MM.1S (cell line): ENCODE measurements at regions not wholly inside any gene's neighbourhood (a gene's known extent, or its start where the extent isn't known, plus 50 kb on each side); places are given as distances from the start of the nearest gene placed in this dataset.

Experiments used
- DNase-seq: peaks from one replicate; pipeline ENCODE4 v3.0.0-alpha.2; 2015
- H2AFZ ChIP-seq: fragments of 300-600 bp; sonication (generic); 2 replicates; pipeline ENCODE4 v1.6.0; 2016; ENCODE audit warnings: antibody characterized with exemption, low read length
- H3F3A ChIP-seq: fragments of 300-600 bp; sonication (generic); 2 replicates; pipeline ENCODE4 v1.6.1; 2016; ENCODE audit warnings: mild to moderate bottlenecking, antibody characterized with exemption, low read length, moderate library complexity, mixed read lengths; ENCODE audit not compliant: insufficient read depth
- H3K27ac ChIP-seq: fragments of 300-600 bp; sonication (generic); 2 replicates; pipeline ENCODE4 v1.5.1; 2016; ENCODE audit warnings: mild to moderate bottlenecking, low read length
- H3K27me3 ChIP-seq: fragments of 300-600 bp; sonication (generic); replicated peaks from 2 replicates; pipeline ENCODE4 v1.6.0; 2016; ENCODE audit warnings: low read length; ENCODE audit not compliant: insufficient read depth
- H3K36me3 ChIP-seq: fragments of 300-600 bp; sonication (generic); replicated peaks from 2 replicates; pipeline ENCODE4 v1.6.1; 2016; ENCODE audit warnings: mild to moderate bottlenecking, low read length, mixed read lengths; ENCODE audit not compliant: insufficient read depth
- H3K4me1 ChIP-seq: fragments of 300-600 bp; sonication (generic); 2 replicates; pipeline ENCODE4 v1.6.1; 2016; ENCODE audit warnings: low read length, mixed read lengths
- H3K4me2 ChIP-seq: fragments of 300-600 bp; sonication (generic); 2 replicates; pipeline ENCODE4 v1.6.0; 2016; ENCODE audit warnings: low read depth, low read length
- H3K4me3 ChIP-seq: fragments of 300-600 bp; sonication (generic); 2 replicates; pipeline ENCODE4 v1.5.1; 2016; ENCODE audit warnings: low read length, mixed read lengths
- H3K79me2 ChIP-seq: fragments of 300-600 bp; sonication (generic); 2 replicates; pipeline ENCODE4 v1.6.1; 2016; ENCODE audit warnings: mixed run types, low read length, mixed read lengths
- H3K9ac ChIP-seq: fragments of 300-600 bp; sonication (generic); 2 replicates; pipeline ENCODE4 v1.6.1; 2016; ENCODE audit warnings: low read length, mixed read lengths
- H3K9me2 ChIP-seq: fragments of 300-600 bp; sonication (generic); replicated peaks from 2 replicates; pipeline ENCODE4 v1.6.1; 2016; ENCODE audit warnings: mild to moderate bottlenecking, low read length, mixed read lengths; ENCODE audit not compliant: insufficient read depth
- H3K9me3 ChIP-seq: fragments of 300-600 bp; sonication (generic); replicated peaks from 2 replicates; pipeline ENCODE4 v1.6.1; 2016; ENCODE audit warnings: mild to moderate bottlenecking, low read length, mixed read lengths; ENCODE audit not compliant: insufficient read depth
- H4K20me1 ChIP-seq: fragments of 300-600 bp; sonication (generic); 2 replicates; pipeline ENCODE4 v1.6.1; 2016; ENCODE audit warnings: mild to moderate bottlenecking, low read length, moderate library complexity, mixed read lengths; ENCODE audit not compliant: insufficient read depth
- CTCF ChIP-seq: fragments of 300-600 bp; sonication (generic); IDR thresholded peaks from 2 replicates; pipeline ENCODE4 v1.5.1; 2016; ENCODE audit warnings: antibody characterized with exemption, low read length, mixed read lengths
- EZH2 ChIP-seq: fragments of 300-600 bp; sonication (generic); optimal IDR thresholded peaks from 2 replicates; pipeline ENCODE3; 2017; ENCODE audit warnings: low read depth, mild to moderate bottlenecking, antibody characterized with exemption, low read length, mixed read lengths
- EZH2phosphoT487 ChIP-seq: fragments of 300-600 bp; sonication (generic); IDR thresholded peaks from 2 replicates; pipeline ENCODE4 v1.6.1; 2018; ENCODE audit warnings: antibody characterized with exemption, low read length

- no peaks in the 10 kb centered on the region for H3K9me3 ChIP-seq
- no peaks in the 10 kb centered on the region for H3K9me2 ChIP-seq
- no peak for DNase-seq
- no peak overlapping the region for H2AFZ ChIP-seq
- no peaks in the 10 kb centered on the region for H3K79me2 ChIP-seq
- no peak overlapping the region for H3K27ac ChIP-seq
- no peaks in the 10 kb centered on the region for H3F3A ChIP-seq
- TF ChIP-seq EZH2 (no peak), EZH2phosphoT487 (no peak), CTCF (no peak)
- H3K9ac ChIP-seq, result no peak overlapping the region
- H3K4me2 ChIP-seq, result no peak overlapping the region
- no peaks in the 10 kb centered on the region for H3K36me3 ChIP-seq
- no peaks in the 10 kb centered on the region for H4K20me1 ChIP-seq
- no peaks in the 10 kb centered on the region for H3K27me3 ChIP-seq
- no peaks in the 10 kb centered on the region for H3K4me1 ChIP-seq
- no peak overlapping the region for H3K4me3 ChIP-seq
Observed at GRCh38 chr6:166802401-166802800, 153.9 kb downstream of the RNASET2 start.

GRCh38 chr6:166800137-166800536, 156.2 kb downstream of the RNASET2 start:
- H3K4me2 ChIP-seq, result no peak overlapping the region
- no peak overlapping the region for H2AFZ ChIP-seq
- no peak overlapping the region for H3K4me3 ChIP-seq
- no peaks in the 10 kb centered on the region for H3K4me1 ChIP-seq
- H3K27me3 ChIP-seq, result no peaks in the 10 kb centered on the region
- no peaks in the 10 kb centered on the region for H3K79me2 ChIP-seq
- H3K36me3 ChIP-seq, result no peaks in the 10 kb centered on the region
- no peak for DNase-seq
- TF ChIP-seq EZH2 (no peak), CTCF (no peak), EZH2phosphoT487 (no peak)
- H3F3A ChIP-seq, result no peaks in the 10 kb centered on the region
- H3K27ac ChIP-seq, result no peak overlapping the region
- no peak overlapping the region for H3K9ac ChIP-seq
- H4K20me1 ChIP-seq, result no peaks in the 10 kb centered on the region
- H3K9me3 ChIP-seq, result no peaks in the 10 kb centered on the region
- no peaks in the 10 kb centered on the region for H3K9me2 ChIP-seq

DNA sequence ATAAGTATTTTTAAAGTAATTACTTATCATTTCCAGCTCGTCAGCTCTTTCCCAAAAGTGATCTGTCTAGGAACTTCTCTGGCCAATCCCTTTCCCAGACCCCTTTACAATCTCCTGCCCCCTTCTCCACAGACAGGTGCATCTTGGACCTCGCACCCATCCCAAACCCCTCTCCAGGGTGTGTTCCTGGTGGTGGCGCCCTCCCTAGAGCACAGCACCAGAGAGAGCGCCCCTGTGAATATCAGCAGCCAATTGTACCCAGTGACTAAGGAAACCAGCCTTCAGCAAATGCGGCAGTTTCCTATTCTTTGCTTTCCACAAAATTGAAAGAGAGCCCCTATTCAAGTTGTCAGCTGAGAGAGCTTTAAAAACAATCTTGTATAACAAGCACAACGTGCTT, 157.7 kb downstream of the RNASET2 start:
- no peak overlapping the region for H2AFZ ChIP-seq
- TF ChIP-seq EZH2 (no peak), CTCF (no peak), EZH2phosphoT487 (no peak)
- no peaks in the 10 kb centered on the region for H3K36me3 ChIP-seq
- no peaks in the 10 kb centered on the region for H3K9me3 ChIP-seq
- no peaks in the 10 kb centered on the region for H3K9me2 ChIP-seq
- H3K4me3 ChIP-seq, result no peak overlapping the region
- H3K27ac ChIP-seq, result no peak overlapping the region
- no peaks in the 10 kb centered on the region for H3K4me1 ChIP-seq
- no peak for DNase-seq
- H3K79me2 ChIP-seq, result no peaks in the 10 kb centered on the region
- no peaks in the 10 kb centered on the region for H3K27me3 ChIP-seq
- H4K20me1 ChIP-seq, result no peaks in the 10 kb centered on the region
- H3K9ac ChIP-seq, result no peak overlapping the region
- H3K4me2 ChIP-seq, result no peak overlapping the region
- H3F3A ChIP-seq, result no peaks in the 10 kb centered on the region
